Colonic mucosa (tissue), 4 donors: ENCODE measurements at regions not wholly inside any gene's neighbourhood (a gene's known extent, or its start where the extent isn't known, plus 50 kb on each side); places are given as distances from the start of the nearest gene placed in this dataset.

ENCODE experiments used
- DNase-seq: peaks from one replicate; pipeline ENCODE4 v3.0.0-alpha.2; 2020
- H3K27ac ChIP-seq: fragments of 200-600 bp; one replicate; pipeline ENCODE4 v1.8.0; 2021
- H3K27me3 ChIP-seq: fragments of 200-600 bp; one replicate; pipeline ENCODE4 v1.8.0; 2021
- H3K36me3 ChIP-seq: fragments of 200-600 bp; one replicate; pipeline ENCODE4 v1.8.0; 2021
- H3K4me1 ChIP-seq: fragments of 200-600 bp; one replicate; pipeline ENCODE4 v1.8.0; 2021; ENCODE audit warnings: mild to moderate bottlenecking
- H3K4me3 ChIP-seq: fragments of 200-600 bp; one replicate; pipeline ENCODE4 v1.8.0; 2021
- H3K9ac ChIP-seq, 2 donors: one replicate each; pipeline ENCODE4 v1.7.0; 2013; ENCODE audit warnings: control low read depth in 2 of 2, low read depth in 2 of 2, low read length in 2 of 2
- H3K9me3 ChIP-seq: fragments of 200-600 bp; one replicate; pipeline ENCODE4 v1.8.0; 2021
- CTCF ChIP-seq: fragments of 200-600 bp; IDR thresholded peaks from one replicate; pipeline ENCODE4 v1.8.0; 2022; ENCODE audit warnings: antibody characterized with exemption, mild to moderate bottlenecking
- intact Hi-C: fragments of 100-400 bp; cut with DNase I; formaldehyde crosslinking; loops from one replicate; pipeline ENCODE4 v1.14.1; 2022
- donor health status: healthy.
- donor health status: DM: no; HTN: no; CAD: no.
- donor health status: DM: no; HTN: no; CAD: no.

- Histone ChIP-seq H3K27ac (no peak overlapping the region), H3K9ac (no peak overlapping the region), H3K4me3 (no peak overlapping the region), H3K4me1 (no peaks in the 10 kb centered on the region), H3K36me3 (no peaks in the 10 kb centered on the region), H3K9me3 (no peaks in the 10 kb centered on the region), H3K27me3 (no peaks in the 10 kb centered on the region)
- TF ChIP-seq CTCF, result no peak
- DNase-seq, result no peak
- intact Hi-C loops, result no loop called here
Measured at GRCh38 chr21:38075833-38076587, 159.8 kb upstream of the KCNJ6 start.

- no peak overlapping the region for H3K9ac ChIP-seq
- H3K36me3 ChIP-seq, result no peaks in the 10 kb centered on the region
- intact Hi-C loops, result no loop called here
- DNase-seq, result no peak
- no peaks in the 10 kb centered on the region for H3K9me3 ChIP-seq
- TF ChIP-seq CTCF, result no peak
- no peaks in the 10 kb centered on the region for H3K27me3 ChIP-seq
- no peaks in the 10 kb centered on the region for H3K4me1 ChIP-seq
- H3K4me3 ChIP-seq, result no peak overlapping the region
- no peak overlapping the region for H3K27ac ChIP-seq
Measured at GRCh38 chr21:38077569-38077968, 161.3 kb upstream of the KCNJ6 start.

GRCh38 chr21:38080888-38081287, 164.6 kb upstream of the KCNJ6 start:
- no peaks in the 10 kb centered on the region for H3K9me3 ChIP-seq
- intact Hi-C loops, result no loop called here
- H3K36me3 ChIP-seq, result no peaks in the 10 kb centered on the region
- TF ChIP-seq CTCF, result no peak
- no peak overlapping the region for H3K27ac ChIP-seq
- no peak overlapping the region for H3K4me3 ChIP-seq
- H3K4me1 ChIP-seq, result no peaks in the 10 kb centered on the region
- no peak overlapping the region for H3K9ac ChIP-seq
- H3K27me3 ChIP-seq, result no peaks in the 10 kb centered on the region
- DNase-seq, result no peak

- H3K4me1 ChIP-seq, result no peaks in the 10 kb centered on the region
- no peak for DNase-seq
- H3K9me3 ChIP-seq, result no peaks in the 10 kb centered on the region
- no peak overlapping the region for H3K9ac ChIP-seq
- no peaks in the 10 kb centered on the region for H3K36me3 ChIP-seq
- TF ChIP-seq CTCF, result no peak
- H3K27ac ChIP-seq, result no peak overlapping the region
- no peaks in the 10 kb centered on the region for H3K27me3 ChIP-seq
- intact Hi-C loops, result no loop called here
- H3K4me3 ChIP-seq, result no peak overlapping the region
Measured at GRCh38 chr21:38081708-38082107, 165.5 kb upstream of the KCNJ6 start.

- no peak for DNase-seq
- Histone ChIP-seq H3K4me1 (no peaks in the 10 kb centered on the region), H3K9me3 (no peaks in the 10 kb centered on the region), H3K36me3 (no peaks in the 10 kb centered on the region), H3K4me3 (no peak overlapping the region), H3K27ac (no peak overlapping the region), H3K27me3 (no peaks in the 10 kb centered on the region), H3K9ac (no peak overlapping the region)
- TF ChIP-seq CTCF, result no peak
- intact Hi-C loops, result no loop called here
Measured at GRCh38 chr21:38082936-38083485, 166.8 kb upstream of the KCNJ6 start.
